Cardiac fibroblast (primary cell): ENCODE measurements at regions not wholly inside any gene's neighbourhood (a gene's known extent, or its start where the extent isn't known, plus 50 kb on each side); places are given as distances from the start of the nearest gene placed in this dataset.

ENCODE experiments used
- DNase-seq, 2 donors: peaks; one replicate each; pipeline versions ENCODE4 v3.0.0 to v3.0.0-alpha.2; 2010; ENCODE audit warnings: low read depth in 2 of 2
- H3K4me3 ChIP-seq, 2 donors: replicated peaks in 1 of 2; 1 replicate in 1 of 2; 2 replicates in 1 of 2; pipeline ENCODE4 v1.5.1; 2011; ENCODE audit warnings: low read depth in 2 of 2, low read length in 2 of 2, mild to moderate bottlenecking in 2 of 2, moderate library complexity in 1 of 2
- CTCF ChIP-seq: IDR thresholded peaks from one replicate; pipeline ENCODE4 v1.5.1; 2011; ENCODE audit warnings: low read depth, mild to moderate bottlenecking, low read length, inconsistent platforms

- DNase-seq = no peak
- H3K4me3 ChIP-seq = no peak overlapping the region
- no peak for TF ChIP-seq CTCF
Measured at GRCh38 chr16:48897698-48898205, 287.8 kb upstream of the N4BP1 start.

- no peak for DNase-seq
- no peak for TF ChIP-seq CTCF
- no peak overlapping the region for H3K4me3 ChIP-seq
Measured at GRCh38 chr16:48895142-48895541, 285.2 kb upstream of the N4BP1 start.

GRCh38 chr16:48892893-48893292, 282.9 kb upstream of the N4BP1 start:
- TF ChIP-seq CTCF = no peak
- DNase-seq = no peak
- no peak overlapping the region for H3K4me3 ChIP-seq

- H3K4me3 ChIP-seq = no peak overlapping the region
- no peak for DNase-seq
- no peak for TF ChIP-seq CTCF
Measured at GRCh38 chr16:48887646-48888210, 277.7 kb upstream of the N4BP1 start.

- no peak for TF ChIP-seq CTCF
- no peak for DNase-seq
- H3K4me3 ChIP-seq = no peak overlapping the region
Measured at GRCh38 chr16:48885471-48885870, 275.5 kb upstream of the N4BP1 start.

- TF ChIP-seq CTCF = no peak
Measured at GRCh38 chr16:48881272-48881671, 271.3 kb upstream of the N4BP1 start.

More at GRCh38 chr16:48881272-48881671, 271.3 kb upstream of the N4BP1 start:
- no peak overlapping the region for H3K4me3 ChIP-seq
- no peak for DNase-seq
